Uterus (tissue), 2 donors: ENCODE measurements at regions not wholly inside any gene's neighbourhood (a gene's known extent, or its start where the extent isn't known, plus 50 kb on each side); places are given as distances from the start of the nearest gene placed in this dataset.

ENCODE experiments used
- POLR2A ChIP-seq, 2 donors: fragments of 450-650 bp; IDR thresholded peaks; one replicate each; pipeline ENCODE4 v1.6.1; 2016; ENCODE audit warnings: antibody characterized with exemption in 2 of 2, mild to moderate bottlenecking in 1 of 2, moderate library complexity in 1 of 2
- TF ChIP-seq, protein P1 (sequence below), 4 experiments: fragments of 200-600 bp in 2 of 4; fragments of 450-650 bp in 2 of 4; sonication (generic) in 2 of 4; IDR thresholded peaks; one replicate each; pipeline ENCODE4 v1.5.1; 2016 to 2019; ENCODE audit warnings: antibody characterized with exemption in 4 of 4, mild to moderate bottlenecking in 2 of 4, moderate library complexity in 1 of 4

DNA sequence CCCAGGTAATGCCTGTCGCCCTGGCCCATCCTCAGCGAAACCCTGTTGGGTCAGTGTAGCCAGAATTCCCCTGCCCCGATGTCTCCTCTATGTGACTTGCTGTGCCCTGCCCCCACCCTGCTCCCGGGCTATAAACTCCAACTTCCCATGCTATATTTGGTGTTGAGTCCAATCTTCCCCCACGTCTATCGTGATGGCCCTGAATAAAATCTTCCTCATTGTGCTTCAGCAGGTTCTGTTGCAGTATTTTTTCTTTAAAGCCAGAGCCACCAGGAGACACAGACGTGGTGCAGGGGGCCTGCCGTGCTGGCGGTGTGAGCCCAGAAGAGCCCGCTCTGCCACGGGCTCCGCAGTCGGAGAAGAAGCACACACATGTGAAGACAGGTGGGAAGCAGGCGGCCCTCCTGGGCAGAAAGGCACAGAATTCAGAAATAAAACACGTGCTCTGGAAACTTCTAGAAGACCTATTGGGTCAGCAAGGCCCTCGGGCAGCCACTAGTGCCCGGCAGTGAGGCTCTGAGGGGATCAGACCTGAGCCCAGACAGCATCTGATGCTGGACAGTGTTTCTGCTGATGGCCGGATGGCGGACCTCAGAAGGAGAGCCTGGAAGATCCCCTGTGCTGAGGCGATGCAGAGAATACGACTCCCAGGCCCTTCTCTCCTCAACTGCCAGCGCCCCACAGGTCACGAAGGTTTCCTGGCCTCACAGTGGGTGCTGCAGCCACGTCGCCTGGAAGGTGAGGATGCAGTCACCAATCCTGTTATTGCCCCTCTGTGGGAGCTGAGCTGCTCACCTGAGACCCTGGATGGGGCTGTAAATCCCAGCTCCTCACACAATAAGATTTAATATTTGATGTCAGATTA lies 501.9 kb downstream of the BRD1 start:
- TF ChIP-seq, protein P1, sequence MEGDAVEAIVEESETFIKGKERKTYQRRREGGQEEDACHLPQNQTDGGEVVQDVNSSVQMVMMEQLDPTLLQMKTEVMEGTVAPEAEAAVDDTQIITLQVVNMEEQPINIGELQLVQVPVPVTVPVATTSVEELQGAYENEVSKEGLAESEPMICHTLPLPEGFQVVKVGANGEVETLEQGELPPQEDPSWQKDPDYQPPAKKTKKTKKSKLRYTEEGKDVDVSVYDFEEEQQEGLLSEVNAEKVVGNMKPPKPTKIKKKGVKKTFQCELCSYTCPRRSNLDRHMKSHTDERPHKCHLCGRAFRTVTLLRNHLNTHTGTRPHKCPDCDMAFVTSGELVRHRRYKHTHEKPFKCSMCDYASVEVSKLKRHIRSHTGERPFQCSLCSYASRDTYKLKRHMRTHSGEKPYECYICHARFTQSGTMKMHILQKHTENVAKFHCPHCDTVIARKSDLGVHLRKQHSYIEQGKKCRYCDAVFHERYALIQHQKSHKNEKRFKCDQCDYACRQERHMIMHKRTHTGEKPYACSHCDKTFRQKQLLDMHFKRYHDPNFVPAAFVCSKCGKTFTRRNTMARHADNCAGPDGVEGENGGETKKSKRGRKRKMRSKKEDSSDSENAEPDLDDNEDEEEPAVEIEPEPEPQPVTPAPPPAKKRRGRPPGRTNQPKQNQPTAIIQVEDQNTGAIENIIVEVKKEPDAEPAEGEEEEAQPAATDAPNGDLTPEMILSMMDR (IDR thresholded peaks at IDR 0.05): no peak
- TF ChIP-seq POLR2A (IDR thresholded peaks at IDR 0.05): no peak
